ENCODE measurements at regions not wholly inside any gene's neighbourhood (a gene's known extent, or its start where the extent isn't known, plus 50 kb on each side); places are given as distances from the start of the nearest gene placed in this dataset.

DNA sequence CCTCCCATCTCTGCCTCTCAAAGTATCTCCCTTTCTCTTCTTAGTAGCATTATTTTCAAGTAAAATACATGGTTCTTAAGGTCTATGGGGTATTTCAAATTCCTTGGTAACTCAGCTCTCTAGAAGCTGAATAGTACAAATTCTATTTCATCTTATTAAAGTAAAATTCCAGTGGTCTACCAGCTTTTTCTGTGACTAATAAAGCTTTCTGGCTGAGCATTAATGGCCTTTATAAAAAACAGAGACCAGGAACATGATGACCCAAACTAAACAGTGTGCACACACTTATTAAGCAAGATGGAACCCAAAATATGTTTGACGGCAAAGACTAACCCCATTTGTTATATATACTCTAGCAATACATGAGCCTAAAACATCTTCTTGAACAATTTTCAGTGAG, 142.6 kb downstream of the OR2K2 start:
- TF ChIP-seq, protein P1, sequence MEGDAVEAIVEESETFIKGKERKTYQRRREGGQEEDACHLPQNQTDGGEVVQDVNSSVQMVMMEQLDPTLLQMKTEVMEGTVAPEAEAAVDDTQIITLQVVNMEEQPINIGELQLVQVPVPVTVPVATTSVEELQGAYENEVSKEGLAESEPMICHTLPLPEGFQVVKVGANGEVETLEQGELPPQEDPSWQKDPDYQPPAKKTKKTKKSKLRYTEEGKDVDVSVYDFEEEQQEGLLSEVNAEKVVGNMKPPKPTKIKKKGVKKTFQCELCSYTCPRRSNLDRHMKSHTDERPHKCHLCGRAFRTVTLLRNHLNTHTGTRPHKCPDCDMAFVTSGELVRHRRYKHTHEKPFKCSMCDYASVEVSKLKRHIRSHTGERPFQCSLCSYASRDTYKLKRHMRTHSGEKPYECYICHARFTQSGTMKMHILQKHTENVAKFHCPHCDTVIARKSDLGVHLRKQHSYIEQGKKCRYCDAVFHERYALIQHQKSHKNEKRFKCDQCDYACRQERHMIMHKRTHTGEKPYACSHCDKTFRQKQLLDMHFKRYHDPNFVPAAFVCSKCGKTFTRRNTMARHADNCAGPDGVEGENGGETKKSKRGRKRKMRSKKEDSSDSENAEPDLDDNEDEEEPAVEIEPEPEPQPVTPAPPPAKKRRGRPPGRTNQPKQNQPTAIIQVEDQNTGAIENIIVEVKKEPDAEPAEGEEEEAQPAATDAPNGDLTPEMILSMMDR (IDR thresholded peaks at IDR 0.05 in 2 of 3, conservative IDR thresholded peaks at IDR 0.05 in 1 of 3; ENCODE audit: borderline replicate concordance in 1 of 3, insufficient read depth in 1 of 3, low read depth in 2 of 3, low read length in 2 of 3): no peak
- TF ChIP-seq EZH2phosphoT487 (IDR thresholded peaks at IDR 0.05; ENCODE audit: borderline replicate concordance): no peak
- TF ChIP-seq POLR2A (IDR thresholded peaks at IDR 0.05; ENCODE audit: borderline replicate concordance, extremely low read depth, insufficient read depth, insufficient read length): no peak
- TF ChIP-seq, protein P2, sequence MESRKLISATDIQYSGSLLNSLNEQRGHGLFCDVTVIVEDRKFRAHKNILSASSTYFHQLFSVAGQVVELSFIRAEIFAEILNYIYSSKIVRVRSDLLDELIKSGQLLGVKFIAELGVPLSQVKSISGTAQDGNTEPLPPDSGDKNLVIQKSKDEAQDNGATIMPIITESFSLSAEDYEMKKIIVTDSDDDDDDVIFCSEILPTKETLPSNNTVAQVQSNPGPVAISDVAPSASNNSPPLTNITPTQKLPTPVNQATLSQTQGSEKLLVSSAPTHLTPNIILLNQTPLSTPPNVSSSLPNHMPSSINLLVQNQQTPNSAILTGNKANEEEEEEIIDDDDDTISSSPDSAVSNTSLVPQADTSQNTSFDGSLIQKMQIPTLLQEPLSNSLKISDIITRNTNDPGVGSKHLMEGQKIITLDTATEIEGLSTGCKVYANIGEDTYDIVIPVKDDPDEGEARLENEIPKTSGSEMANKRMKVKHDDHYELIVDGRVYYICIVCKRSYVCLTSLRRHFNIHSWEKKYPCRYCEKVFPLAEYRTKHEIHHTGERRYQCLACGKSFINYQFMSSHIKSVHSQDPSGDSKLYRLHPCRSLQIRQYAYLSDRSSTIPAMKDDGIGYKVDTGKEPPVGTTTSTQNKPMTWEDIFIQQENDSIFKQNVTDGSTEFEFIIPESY (IDR thresholded peaks at IDR 0.05; ENCODE audit: extremely low read depth, insufficient replicate concordance, low read length): no peak
- no peak for TF ChIP-seq EZH2 (IDR thresholded peaks at IDR 0.05)
- TF ChIP-seq, protein P3, sequence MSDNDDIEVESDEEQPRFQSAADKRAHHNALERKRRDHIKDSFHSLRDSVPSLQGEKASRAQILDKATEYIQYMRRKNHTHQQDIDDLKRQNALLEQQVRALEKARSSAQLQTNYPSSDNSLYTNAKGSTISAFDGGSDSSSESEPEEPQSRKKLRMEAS (IDR thresholded peaks at IDR 0.05): no peak
- TF ChIP-seq SRF (IDR thresholded peaks at IDR 0.05; ENCODE audit: low read depth): no peak
- TF ChIP-seq, protein P4, sequence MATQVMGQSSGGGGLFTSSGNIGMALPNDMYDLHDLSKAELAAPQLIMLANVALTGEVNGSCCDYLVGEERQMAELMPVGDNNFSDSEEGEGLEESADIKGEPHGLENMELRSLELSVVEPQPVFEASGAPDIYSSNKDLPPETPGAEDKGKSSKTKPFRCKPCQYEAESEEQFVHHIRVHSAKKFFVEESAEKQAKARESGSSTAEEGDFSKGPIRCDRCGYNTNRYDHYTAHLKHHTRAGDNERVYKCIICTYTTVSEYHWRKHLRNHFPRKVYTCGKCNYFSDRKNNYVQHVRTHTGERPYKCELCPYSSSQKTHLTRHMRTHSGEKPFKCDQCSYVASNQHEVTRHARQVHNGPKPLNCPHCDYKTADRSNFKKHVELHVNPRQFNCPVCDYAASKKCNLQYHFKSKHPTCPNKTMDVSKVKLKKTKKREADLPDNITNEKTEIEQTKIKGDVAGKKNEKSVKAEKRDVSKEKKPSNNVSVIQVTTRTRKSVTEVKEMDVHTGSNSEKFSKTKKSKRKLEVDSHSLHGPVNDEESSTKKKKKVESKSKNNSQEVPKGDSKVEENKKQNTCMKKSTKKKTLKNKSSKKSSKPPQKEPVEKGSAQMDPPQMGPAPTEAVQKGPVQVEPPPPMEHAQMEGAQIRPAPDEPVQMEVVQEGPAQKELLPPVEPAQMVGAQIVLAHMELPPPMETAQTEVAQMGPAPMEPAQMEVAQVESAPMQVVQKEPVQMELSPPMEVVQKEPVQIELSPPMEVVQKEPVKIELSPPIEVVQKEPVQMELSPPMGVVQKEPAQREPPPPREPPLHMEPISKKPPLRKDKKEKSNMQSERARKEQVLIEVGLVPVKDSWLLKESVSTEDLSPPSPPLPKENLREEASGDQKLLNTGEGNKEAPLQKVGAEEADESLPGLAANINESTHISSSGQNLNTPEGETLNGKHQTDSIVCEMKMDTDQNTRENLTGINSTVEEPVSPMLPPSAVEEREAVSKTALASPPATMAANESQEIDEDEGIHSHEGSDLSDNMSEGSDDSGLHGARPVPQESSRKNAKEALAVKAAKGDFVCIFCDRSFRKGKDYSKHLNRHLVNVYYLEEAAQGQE (IDR thresholded peaks at IDR 0.05; ENCODE audit: low read depth): no peak
- no peak for TF ChIP-seq EGR1 (IDR thresholded peaks at IDR 0.05; ENCODE audit: low read depth)
- no peak for TF ChIP-seq POLR2AphosphoS5 (IDR thresholded peaks at IDR 0.05; ENCODE audit: low read depth, low read length)
- no peak for TF ChIP-seq JUND (IDR thresholded peaks at IDR 0.05)
- no peak for TF ChIP-seq CEBPB (IDR thresholded peaks at IDR 0.05; ENCODE audit: low read depth)
- TF ChIP-seq ZNF274 (IDR thresholded peaks at IDR 0.05; ENCODE audit: low read depth, low read length): no peak

Data from HCT116 (cell line).